Right atrium auricular region (tissue), 2 donors: ENCODE measurements at regions not wholly inside any gene's neighbourhood (a gene's known extent, or its start where the extent isn't known, plus 50 kb on each side); places are given as distances from the start of the nearest gene placed in this dataset.

ENCODE experiments used
- DNase-seq: peaks from one replicate; pipeline ENCODE4 v3.0.0-alpha.2; 2019; ENCODE audit warnings: low spot score
- H3K27ac ChIP-seq, 2 donors: fragments of 200-600 bp; sonication (generic); 1 replicate in 1 of 2; 2 replicates in 1 of 2; pipeline ENCODE4 v1.5.1; 2016 to 2019
- H3K27me3 ChIP-seq, 2 donors: fragments of 200-600 bp; sonication (generic); one replicate each; pipeline versions ENCODE4 v1.5.1 to v1.6.0; 2017 to 2019
- H3K36me3 ChIP-seq: fragments of 200-600 bp; sonication (generic); one replicate; pipeline ENCODE4 v1.5.1; 2016
- H3K4me1 ChIP-seq, 2 donors: fragments of 200-600 bp; sonication (generic); one replicate each; pipeline versions ENCODE4 v1.5.1 to v1.6.0; 2017 to 2019
- H3K4me3 ChIP-seq, 2 donors: fragments of 200-600 bp; sonication (generic); 1 replicate in 1 of 2; 2 replicates in 1 of 2; pipeline ENCODE4 v1.5.1; 2017 to 2019; ENCODE audit warnings: mild to moderate bottlenecking in 1 of 2, moderate library complexity in 1 of 2
- H3K9me3 ChIP-seq, 2 donors: fragments of 200-600 bp; sonication (generic); one replicate each; pipeline ENCODE4 v1.5.1; 2019
- CTCF ChIP-seq, 2 donors: fragments of 200-600 bp; sonication (generic); IDR thresholded peaks; one replicate each; pipeline ENCODE4 v1.5.1; 2019; ENCODE audit warnings: antibody characterized with exemption in 2 of 2

- Histone ChIP-seq H3K27me3 (no peaks in the 10 kb centered on the region), H3K9me3 (no peaks in the 10 kb centered on the region), H3K4me1 (no peaks in the 10 kb centered on the region), H3K4me3 (no peak overlapping the region), H3K27ac (no peak overlapping the region), H3K36me3 (no peaks in the 10 kb centered on the region)
- TF ChIP-seq CTCF (IDR thresholded peaks at IDR 0.05) = no peak
- DNase-seq = no peak
Measured at GRCh38 chr12:69087986-69088385, 151.4 kb upstream of the CPSF6 start.

DNA sequence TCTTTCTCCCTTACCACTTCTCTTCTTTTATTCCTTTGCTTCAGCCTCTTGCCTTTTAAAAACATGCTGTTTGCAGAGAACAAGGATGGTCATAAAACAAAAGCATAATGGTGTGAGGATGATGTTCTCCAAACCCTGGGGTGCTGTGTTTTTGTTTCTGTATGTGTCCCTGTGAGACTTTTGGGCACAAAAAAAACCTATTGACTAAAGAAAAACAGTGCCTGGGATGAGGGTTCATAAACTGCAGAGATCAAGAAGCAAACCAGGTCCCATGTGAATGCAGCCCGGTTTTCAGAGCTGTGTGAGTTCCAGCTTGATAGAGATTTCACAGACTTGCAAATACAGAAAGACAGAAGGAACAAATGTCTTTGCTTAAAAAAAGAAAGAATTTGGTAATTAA is 148.6 kb upstream of the CPSF6 start:
- Histone ChIP-seq H3K4me1 (no peaks in the 10 kb centered on the region), H3K9me3 (no peaks in the 10 kb centered on the region), H3K27me3 (no peaks in the 10 kb centered on the region), H3K36me3 (no peaks in the 10 kb centered on the region), H3K27ac (no peak overlapping the region), H3K4me3 (no peak overlapping the region)
- no peak for TF ChIP-seq CTCF (IDR thresholded peaks at IDR 0.05)
- no peak for DNase-seq

- Histone ChIP-seq H3K4me1 (no peaks in the 10 kb centered on the region), H3K27ac (no peak overlapping the region), H3K36me3 (no peaks in the 10 kb centered on the region), H3K9me3 (no peaks in the 10 kb centered on the region), H3K27me3 (no peaks in the 10 kb centered on the region), H3K4me3 (no peak overlapping the region)
- no peak for DNase-seq
- no peak for TF ChIP-seq CTCF (IDR thresholded peaks at IDR 0.05)
Measured at GRCh38 chr12:69091442-69092017, 147.8 kb upstream of the CPSF6 start.

GRCh38 chr12:69092137-69092536 is 147.2 kb upstream of the CPSF6 start:
- no peak overlapping the region for H3K4me3 ChIP-seq
- H3K36me3 ChIP-seq = no peaks in the 10 kb centered on the region
- H3K9me3 ChIP-seq = no peaks in the 10 kb centered on the region
- no peak for TF ChIP-seq CTCF (IDR thresholded peaks at IDR 0.05)
- H3K27ac ChIP-seq = no peak overlapping the region
- no peaks in the 10 kb centered on the region for H3K27me3 ChIP-seq
- H3K4me1 ChIP-seq = no peaks in the 10 kb centered on the region
- no peak for DNase-seq

GRCh38 chr12:69094606-69095216 is 144.7 kb upstream of the CPSF6 start:
- no peaks in the 10 kb centered on the region for H3K4me1 ChIP-seq
- no peaks in the 10 kb centered on the region for H3K27me3 ChIP-seq
- TF ChIP-seq CTCF (IDR thresholded peaks at IDR 0.05) = no peak
- H3K4me3 ChIP-seq = no peak overlapping the region
- H3K36me3 ChIP-seq = no peaks in the 10 kb centered on the region
- no peak overlapping the region for H3K27ac ChIP-seq
- no peaks in the 10 kb centered on the region for H3K9me3 ChIP-seq
- DNase-seq = no peak
